GM12878 (cell line): ENCODE measurements at regions not wholly inside any gene's neighbourhood (a gene's known extent, or its start where the extent isn't known, plus 50 kb on each side); places are given as distances from the start of the nearest gene placed in this dataset.

ENCODE experiments used
- ATAC-seq: fragments of 200-7000 bp; cut with Tn5 transposase; 3 replicates; pipeline ENCODE4 v1.9.1; 2020; ENCODE audit warnings: mild to moderate bottlenecking, moderate library complexity
- BruUV-seq: library from RNA; stranded (reverse); fragments of 400-500 nt; replicated peaks from 2 replicates; lab custom pipeline; 2021; lab: Mats Ljungman, UMichigan
- CTCF ChIA-PET: fragments of 300-600 bp; sonication (Branson Sonifier 250); formaldehyde crosslinking; extraction: SDS; loops from one replicate; lab custom pipeline; 2021; ENCODE audit warnings: inconsistent platforms; lab: Yijun Ruan, JAX
- POLR2A ChIA-PET: fragments of 350-600 bp; formaldehyde crosslinking; extraction: SDS; loops from one replicate; lab custom pipeline; 2021; ENCODE audit warnings: inconsistent platforms; lab: Charles Lee
- RAD21 ChIA-PET: fragments of 300-600 bp; sonication (Branson Sonifier 250); formaldehyde crosslinking; loops from one replicate; lab custom pipeline; 2023; ENCODE audit warnings: antibody characterized with exemption; ENCODE audit not compliant: unreplicated experiment; lab: Charles Lee
- SMC1A ChIA-PET: fragments of 300-600 bp; sonication (Branson Sonifier 250); formaldehyde crosslinking; loops from one replicate; lab custom pipeline; 2023; ENCODE audit not compliant: unreplicated experiment, uncharacterized antibody; lab: Charles Lee
- DNase-seq: peaks from one replicate; pipeline ENCODE4 v3.0.0-alpha.2; 2011; ENCODE audit warnings: low read depth, low spot score
- FAIRE-seq: peaks from 3 replicates; lab custom pipeline; 2011; peaks lifted over from hg19 to GRCh38; lab: Jason Lieb, UNC
- H2AFZ ChIP-seq: 2 replicates; pipeline ENCODE4 v1.6.0; 2011; ENCODE audit warnings: low read depth, low read length, control low read depth; ENCODE audit not compliant: control insufficient read depth
- H3K27ac ChIP-seq: 2 replicates; pipeline ENCODE4 v1.5.1; 2011; ENCODE audit warnings: control low read depth; ENCODE audit not compliant: control insufficient read depth, insufficient read depth
- H3K27me3 ChIP-seq, 2 experiments: replicated peaks in 1 of 2; 2 replicates each; pipeline versions ENCODE4 v1.6.0 to v1.6.1; 2011; ENCODE audit warnings: low read length in 1 of 2; ENCODE audit not compliant: control insufficient read depth in 2 of 2, insufficient read depth in 2 of 2
- H3K36me3 ChIP-seq, 2 experiments: 2 replicates each; pipeline ENCODE4 v1.5.1; 2011; ENCODE audit warnings: low read length in 1 of 2; ENCODE audit not compliant: control insufficient read depth in 2 of 2, insufficient read depth in 2 of 2
- H3K4me1 ChIP-seq: 2 replicates; pipeline ENCODE4 v1.6.1; 2011; ENCODE audit warnings: mild to moderate bottlenecking, low read length, moderate library complexity, mixed read lengths; ENCODE audit not compliant: control insufficient read depth, insufficient read depth
- H3K4me2 ChIP-seq: 2 replicates; pipeline ENCODE4 v1.6.0; 2011; ENCODE audit warnings: control low read depth; ENCODE audit not compliant: control insufficient read depth, insufficient read depth
- H3K4me3 ChIP-seq: fragments of 200-600 bp; sonication (generic); 2 replicates; pipeline ENCODE4 v1.5.1; 2016
- H3K79me2 ChIP-seq: 2 replicates; pipeline ENCODE4 v1.6.0; 2011; ENCODE audit warnings: low read length; ENCODE audit not compliant: control insufficient read depth, insufficient read depth
- H3K9ac ChIP-seq: 2 replicates; pipeline ENCODE4 v1.8.0; 2011; ENCODE audit warnings: low read length, control low read depth, mixed read lengths; ENCODE audit not compliant: control insufficient read depth, insufficient read depth
- H3K9me3 ChIP-seq: replicated peaks from 3 replicates; pipeline ENCODE4 v1.5.1; 2011; ENCODE audit warnings: mild to moderate bottlenecking, low read length; ENCODE audit not compliant: control insufficient read depth, insufficient read depth
- H4K20me1 ChIP-seq: 2 replicates; pipeline ENCODE4 v1.6.0; 2011; ENCODE audit not compliant: control insufficient read depth, insufficient read depth
- E2F4 ChIP-seq: IDR thresholded peaks from 2 replicates; pipeline ENCODE4 v1.6.1; 2012; ENCODE audit warnings: low read depth, low read length, improper control_type of control experiment
- FOXM1 ChIP-seq: IDR thresholded peaks from 2 replicates; pipeline ENCODE4 v1.6.1; 2012; ENCODE audit warnings: low read depth, mild to moderate bottlenecking, inconsistent platforms, low read length, moderate library complexity
- KLF5 ChIP-seq: fragments of 450-650 bp; IDR thresholded peaks from 2 replicates; pipeline ENCODE4 v1.6.1; 2014; ENCODE audit warnings: mild to moderate bottlenecking; ENCODE audit not compliant: partially characterized antibody
- MAX ChIP-seq: IDR thresholded peaks from 2 replicates; pipeline ENCODE4 v1.6.1; 2012; ENCODE audit warnings: low read depth, low read length, improper control_type of control experiment
- PML ChIP-seq: IDR thresholded peaks from 2 replicates; pipeline ENCODE4 v1.6.1; 2012; ENCODE audit warnings: low read length, inconsistent platforms
- POU2F2 ChIP-seq: IDR thresholded peaks from 3 replicates; pipeline ENCODE4 v1.6.1; 2011; ENCODE audit warnings: low read depth, mild to moderate bottlenecking, low read length, borderline replicate concordance
- PRDM15 ChIP-seq: fragments of 450-650 bp; formaldehyde crosslinking; IDR thresholded peaks from 2 replicates; pipeline ENCODE4 v1.4.0; 2020; ENCODE audit warnings: mild to moderate bottlenecking, moderate library complexity
- RBBP5 ChIP-seq: fragments of 200-600 bp; sonication (generic); conservative IDR thresholded peaks from 2 replicates; pipeline ENCODE4 v1.6.1; 2016
- SMAD1 ChIP-seq: fragments of 450-650 bp; IDR thresholded peaks from 2 replicates; pipeline ENCODE4 v1.6.1; 2018; ENCODE audit warnings: mild to moderate bottlenecking, low read depth; ENCODE audit not compliant: partially characterized antibody
- SRF ChIP-seq, 2 experiments: IDR thresholded peaks; 2 replicates each; pipeline ENCODE4 v1.6.1; 2011; ENCODE audit warnings: low read depth in 2 of 2, low read length in 2 of 2, mild to moderate bottlenecking in 1 of 2, moderate library complexity in 1 of 2
- ZNF274 ChIP-seq: IDR thresholded peaks from one replicate; pipeline ENCODE4 v1.8.0; 2011; ENCODE audit not compliant: insufficient read length, insufficient read depth
- WGBS: methylation state at CpG from one replicate; pipeline ENCODE4 v1.1.6; 2016; ENCODE audit warnings: low lambda C conversion rate; ENCODE audit not compliant: insufficient replicate concordance, insufficient coverage; ENCODE audit errors: missing lambda C conversion rate; 5-methylcytosine and 5-hydroxymethylcytosine counted together
- in situ Hi-C: fragments of 300-500 bp; cut with MboI; formaldehyde crosslinking; loops from 9 replicates; pipeline ENCODE4 v1.14.3; 2018; ENCODE audit warnings: mixed read lengths
- intact Hi-C: fragments of 100-400 bp; cut with micrococcal nuclease; formaldehyde crosslinking; loops from one replicate; pipeline ENCODE4 v1.14.2; 2022; ENCODE audit not compliant: unreplicated experiment

GRCh38 chr13:106400289-106400688 lies 135.2 kb downstream of the EFNB2 start:
- ATAC-seq (no peak), DNase-seq (no peak), FAIRE-seq (no peak)
- WGBS, result 0% methylated on average over 1 of the region's 1 CpG
- no peaks in the 10 kb centered on the region for H3K27me3 ChIP-seq
- CTCF ChIA-PET, result interaction anchor here (0.6 kb wide), 1 partner anchor 16 kb away, joined by 3 read pairs; no protein-coding TSS in a partner anchor
- no peaks in the 10 kb centered on the region for H3K79me2 ChIP-seq
- intact Hi-C loops, result no loop called here
- no peaks in the 10 kb centered on the region for H3K36me3 ChIP-seq
- H3K4me3 ChIP-seq, result no peak overlapping the region
- no peaks in the 10 kb centered on the region for H4K20me1 ChIP-seq
- TF ChIP-seq PML, result no peak
- TF ChIP-seq MAX, result no peak
- TF ChIP-seq E2F4, result no peak
- TF ChIP-seq POU2F2, result no peak
- no peak for TF ChIP-seq ZNF274
- no peak for TF ChIP-seq KLF5
- TF ChIP-seq SRF (IDR thresholded peaks at IDR 0.05; ENCODE audit: low read depth in 2 of 2, low read length in 2 of 2), result no peak
- TF ChIP-seq RBBP5, result no peak
- TF ChIP-seq PRDM15 (CRISPR knock-in tag), result no peak
- TF ChIP-seq FOXM1, result no peak
- no peak for TF ChIP-seq SMAD1
- BruUV-seq, result no TSS peak
- POLR2A ChIA-PET, result interaction anchor here (0.9 kb wide), 1 partner anchor 296 kb away, joined by 3 read pairs; no protein-coding TSS in a partner anchor
- no peak overlapping the region for H3K4me2 ChIP-seq
- in situ Hi-C loops, result no loop called here
- no peaks in the 10 kb centered on the region for H3K4me1 ChIP-seq
- no peak overlapping the region for H3K27ac ChIP-seq
- H2AFZ ChIP-seq, result no peak overlapping the region
- no peaks in the 10 kb centered on the region for H3K9me3 ChIP-seq
- RAD21 ChIA-PET, result no interaction called here
- no peak overlapping the region for H3K9ac ChIP-seq
- SMC1A ChIA-PET, result interaction anchor here (1.6 kb wide), 1 partner anchor 33 kb away, joined by 3 read pairs; no protein-coding TSS in a partner anchor
